ENCODE measurements at regions not wholly inside any gene's neighbourhood (a gene's known extent, or its start where the extent isn't known, plus 50 kb on each side); places are given as distances from the start of the nearest gene placed in this dataset.

DNA sequence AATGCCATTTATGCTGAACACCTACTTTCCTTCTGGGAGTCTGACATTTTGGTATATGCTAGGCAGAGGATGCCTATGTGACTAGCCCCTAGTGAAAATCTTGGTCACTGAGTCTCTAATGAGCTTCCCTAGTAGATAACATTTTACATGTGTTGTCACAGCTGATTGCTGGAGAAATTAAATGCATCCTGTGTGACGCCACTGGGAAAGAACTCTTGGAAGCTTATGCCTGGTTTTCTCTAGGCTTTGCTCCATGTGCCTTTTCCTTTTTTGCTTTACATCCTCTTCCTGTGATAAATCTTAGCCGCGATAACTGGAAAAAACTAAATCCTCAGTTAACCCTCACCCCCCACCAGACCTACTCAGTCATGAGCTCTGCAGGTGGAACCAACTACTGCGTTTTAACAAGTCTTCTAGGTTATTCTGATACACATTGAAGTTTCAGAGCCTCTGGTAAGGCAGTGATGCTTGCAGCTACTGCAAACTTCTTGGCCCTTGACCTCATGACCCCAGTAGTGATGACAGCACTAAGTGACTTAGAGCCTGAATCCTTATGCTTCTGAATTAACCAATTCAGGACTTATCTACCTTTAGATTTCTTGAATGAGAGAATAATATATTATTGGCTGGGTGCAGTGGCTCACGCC, 292.4 kb upstream of the SOX14 start:
- Histone ChIP-seq H2BK15ac (ENCODE audit: low read depth, low read length) (no peak overlapping the region), H3K9ac (ENCODE audit: low read depth, low read length) (no peak overlapping the region), H4K91ac (ENCODE audit: insufficient read depth, low read depth, low read length) (no peak overlapping the region), H3K4me2 (ENCODE audit: low read depth, low read length) (no peak overlapping the region), H3K23ac (ENCODE audit: low read depth, low read length) (no peak overlapping the region), H3K36me3 (ENCODE audit: control insufficient read depth, insufficient read depth, low read length) (no peaks in the 10 kb centered on the region), H3K9me3 (ENCODE audit: control insufficient read depth, insufficient read depth, low read length) (peaks cover 18% of the 10 kb centered on the region), H3K79me1 (ENCODE audit: low read depth in 1 of 2, low read length in 2 of 2) (no peaks in the 10 kb centered on the region), H3K9me1 (ENCODE audit: insufficient read depth, low read length) (no peaks in the 10 kb centered on the region), H2AK9ac (replicated peaks; ENCODE audit: low read depth, low read length, poor library complexity) (no peak overlapping the region), H3K27me3 (ENCODE audit: control insufficient read depth, insufficient read depth, low read length) (no peaks in the 10 kb centered on the region), H3K4me3 (ENCODE audit: insufficient read depth, low read depth, low read length) (no peak overlapping the region), H3K14ac (replicated peaks; ENCODE audit: low read depth, low read length) (no peak overlapping the region), H2AFZ (replicated peaks; ENCODE audit: low read length, poor library complexity) (no peak overlapping the region), H3K4me1 (ENCODE audit: control insufficient read depth, insufficient read depth, low read length) (no peaks in the 10 kb centered on the region), H3K4ac (ENCODE audit: low read depth, low read length) (no peak overlapping the region), H3K18ac (ENCODE audit: low read depth, low read length) (no peak overlapping the region), H4K20me1 (ENCODE audit: insufficient read depth, low read length) (no peaks in the 10 kb centered on the region), H3K56ac (ENCODE audit: extremely low read depth, insufficient read depth, low read length) (no peak overlapping the region), H2BK20ac (ENCODE audit: low read depth, low read length) (no peak overlapping the region), H2BK5ac (ENCODE audit: low read depth, low read length, poor library complexity, severe bottlenecking) (no peak overlapping the region), H4K5ac (ENCODE audit: low read depth, low read length) (no peak overlapping the region), H3K27ac (ENCODE audit: insufficient read depth, low read length) (no peak overlapping the region), H2BK120ac (ENCODE audit: low read depth, low read length) (no peak overlapping the region), H2AK5ac (ENCODE audit: low read depth, low read length) (no peak overlapping the region), H4K8ac (ENCODE audit: low read depth in 2 of 2, low read length in 2 of 2) (no peak overlapping the region)
- dilution Hi-C loops (cut with HindIII; ENCODE audit: low sequenced_read_pairs, unreplicated experiment): no loop called here
- in situ Hi-C loops (cut with MboI; ENCODE audit: low sequenced_read_pairs): no loop called here
- ChIA-PET CTCF (no interaction called here), POLR2A (ENCODE audit: unreplicated experiment) (no interaction called here)
- no TSS peak for BruUV-seq (replicated peaks)
- ATAC-seq (ENCODE audit: low read depth) (no peak), DNase-seq (no peak)
- TF ChIP-seq MAFK (IDR thresholded peaks at IDR 0.05; ENCODE audit: low read depth, low read length) (no peak), MXI1 (IDR thresholded peaks at IDR 0.05; ENCODE audit: borderline replicate concordance, low read depth, low read length) (no peak), RAD21 (IDR thresholded peaks at IDR 0.05; ENCODE audit: low read length) (no peak), CEBPB (IDR thresholded peaks at IDR 0.05; ENCODE audit: low read depth, low read length) (no peak), RCOR1 (IDR thresholded peaks at IDR 0.05; ENCODE audit: insufficient replicate concordance, low read length) (no peak), NFE2L2 (IDR thresholded peaks at IDR 0.05; ENCODE audit: low read depth, low read length) (no peak), POLR2A (IDR thresholded peaks at IDR 0.05; ENCODE audit: low read depth, low read length) (no peak), SMC3 (IDR thresholded peaks at IDR 0.05; ENCODE audit: low read depth, low read length) (no peak), RFX5 (IDR thresholded peaks at IDR 0.05; ENCODE audit: low read depth, low read length) (no peak), MAZ (IDR thresholded peaks at IDR 0.05; ENCODE audit: borderline replicate concordance, low read depth, low read length) (no peak), BHLHE40 (IDR thresholded peaks at IDR 0.05; ENCODE audit: low read depth, low read length) (no peak)
- TF ChIP-seq, protein P1, sequence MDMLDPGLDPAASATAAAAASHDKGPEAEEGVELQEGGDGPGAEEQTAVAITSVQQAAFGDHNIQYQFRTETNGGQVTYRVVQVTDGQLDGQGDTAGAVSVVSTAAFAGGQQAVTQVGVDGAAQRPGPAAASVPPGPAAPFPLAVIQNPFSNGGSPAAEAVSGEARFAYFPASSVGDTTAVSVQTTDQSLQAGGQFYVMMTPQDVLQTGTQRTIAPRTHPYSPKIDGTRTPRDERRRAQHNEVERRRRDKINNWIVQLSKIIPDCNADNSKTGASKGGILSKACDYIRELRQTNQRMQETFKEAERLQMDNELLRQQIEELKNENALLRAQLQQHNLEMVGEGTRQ (IDR thresholded peaks at IDR 0.05; ENCODE audit: low read depth, low read length): no peak
- TF ChIP-seq, protein P2, sequence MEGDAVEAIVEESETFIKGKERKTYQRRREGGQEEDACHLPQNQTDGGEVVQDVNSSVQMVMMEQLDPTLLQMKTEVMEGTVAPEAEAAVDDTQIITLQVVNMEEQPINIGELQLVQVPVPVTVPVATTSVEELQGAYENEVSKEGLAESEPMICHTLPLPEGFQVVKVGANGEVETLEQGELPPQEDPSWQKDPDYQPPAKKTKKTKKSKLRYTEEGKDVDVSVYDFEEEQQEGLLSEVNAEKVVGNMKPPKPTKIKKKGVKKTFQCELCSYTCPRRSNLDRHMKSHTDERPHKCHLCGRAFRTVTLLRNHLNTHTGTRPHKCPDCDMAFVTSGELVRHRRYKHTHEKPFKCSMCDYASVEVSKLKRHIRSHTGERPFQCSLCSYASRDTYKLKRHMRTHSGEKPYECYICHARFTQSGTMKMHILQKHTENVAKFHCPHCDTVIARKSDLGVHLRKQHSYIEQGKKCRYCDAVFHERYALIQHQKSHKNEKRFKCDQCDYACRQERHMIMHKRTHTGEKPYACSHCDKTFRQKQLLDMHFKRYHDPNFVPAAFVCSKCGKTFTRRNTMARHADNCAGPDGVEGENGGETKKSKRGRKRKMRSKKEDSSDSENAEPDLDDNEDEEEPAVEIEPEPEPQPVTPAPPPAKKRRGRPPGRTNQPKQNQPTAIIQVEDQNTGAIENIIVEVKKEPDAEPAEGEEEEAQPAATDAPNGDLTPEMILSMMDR (conservative IDR thresholded peaks at IDR 0.05; ENCODE audit: low read depth, low read length): no peak
- TF ChIP-seq, protein P3, sequence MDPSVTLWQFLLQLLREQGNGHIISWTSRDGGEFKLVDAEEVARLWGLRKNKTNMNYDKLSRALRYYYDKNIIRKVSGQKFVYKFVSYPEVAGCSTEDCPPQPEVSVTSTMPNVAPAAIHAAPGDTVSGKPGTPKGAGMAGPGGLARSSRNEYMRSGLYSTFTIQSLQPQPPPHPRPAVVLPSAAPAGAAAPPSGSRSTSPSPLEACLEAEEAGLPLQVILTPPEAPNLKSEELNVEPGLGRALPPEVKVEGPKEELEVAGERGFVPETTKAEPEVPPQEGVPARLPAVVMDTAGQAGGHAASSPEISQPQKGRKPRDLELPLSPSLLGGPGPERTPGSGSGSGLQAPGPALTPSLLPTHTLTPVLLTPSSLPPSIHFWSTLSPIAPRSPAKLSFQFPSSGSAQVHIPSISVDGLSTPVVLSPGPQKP (IDR thresholded peaks at IDR 0.05; ENCODE audit: borderline replicate concordance, low read depth, low read length): no peak
- 0% methylated on average over 1 of the region's 5 CpGs; no CpG with 5 or more reads in 1 of the 2 experiments for WGBS, 2 experiments (ENCODE audit: extremely low coverage in 2 of 2, insufficient read length in 1 of 2)
- intact Hi-C loops (cut with micrococcal nuclease): no loop called here
